Body of pancreas (tissue), 4 donors: ENCODE measurements at regions not wholly inside any gene's neighbourhood (a gene's known extent, or its start where the extent isn't known, plus 50 kb on each side); places are given as distances from the start of the nearest gene placed in this dataset.
"Not testable (repeated sequence)": the region's sequence is repeated elsewhere in the genome, so short reads cannot be mapped to it uniquely, and the experiment has no call there.

Experiments
- POLR2A ChIP-seq, 3 donors: fragments of 450-650 bp; IDR thresholded peaks; one replicate each; pipeline ENCODE4 v1.6.1; 2016; ENCODE audit warnings: antibody characterized with exemption in 3 of 3, mild to moderate bottlenecking in 2 of 3
- TF ChIP-seq, protein P1 (sequence below), 7 experiments: fragments of 450-650 bp in 4 of 7; fragments of 200-600 bp in 3 of 7; sonication (generic) in 3 of 7; IDR thresholded peaks; one replicate each; pipeline ENCODE4 v1.5.1; 2016 to 2019; ENCODE audit warnings: antibody characterized with exemption in 7 of 7

DNA sequence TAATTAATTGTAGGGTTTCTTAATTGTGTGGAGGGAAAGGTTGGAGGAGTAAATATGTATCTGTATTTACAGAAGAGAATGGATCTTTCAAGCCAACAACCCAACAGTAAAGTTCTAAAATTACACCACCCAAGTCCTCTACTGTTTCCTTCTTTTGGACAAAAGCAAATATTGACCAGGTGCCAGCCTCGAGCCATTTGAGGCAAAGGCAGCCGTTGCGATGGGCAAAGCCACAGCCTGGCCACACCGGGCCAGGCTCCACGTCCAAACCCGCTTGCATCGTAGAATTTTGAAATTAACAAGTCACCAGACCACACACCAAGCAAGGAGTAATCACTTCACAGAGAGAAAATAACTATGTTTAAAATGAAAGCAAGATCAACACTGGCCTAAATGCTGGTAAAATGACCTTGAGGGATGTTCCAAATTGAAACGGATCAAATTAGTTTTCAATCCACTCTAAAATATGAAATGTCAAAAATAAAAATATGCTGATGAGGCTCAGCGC lies 331.0 kb downstream of the BCL2L11 start:
- TF ChIP-seq, protein P1, sequence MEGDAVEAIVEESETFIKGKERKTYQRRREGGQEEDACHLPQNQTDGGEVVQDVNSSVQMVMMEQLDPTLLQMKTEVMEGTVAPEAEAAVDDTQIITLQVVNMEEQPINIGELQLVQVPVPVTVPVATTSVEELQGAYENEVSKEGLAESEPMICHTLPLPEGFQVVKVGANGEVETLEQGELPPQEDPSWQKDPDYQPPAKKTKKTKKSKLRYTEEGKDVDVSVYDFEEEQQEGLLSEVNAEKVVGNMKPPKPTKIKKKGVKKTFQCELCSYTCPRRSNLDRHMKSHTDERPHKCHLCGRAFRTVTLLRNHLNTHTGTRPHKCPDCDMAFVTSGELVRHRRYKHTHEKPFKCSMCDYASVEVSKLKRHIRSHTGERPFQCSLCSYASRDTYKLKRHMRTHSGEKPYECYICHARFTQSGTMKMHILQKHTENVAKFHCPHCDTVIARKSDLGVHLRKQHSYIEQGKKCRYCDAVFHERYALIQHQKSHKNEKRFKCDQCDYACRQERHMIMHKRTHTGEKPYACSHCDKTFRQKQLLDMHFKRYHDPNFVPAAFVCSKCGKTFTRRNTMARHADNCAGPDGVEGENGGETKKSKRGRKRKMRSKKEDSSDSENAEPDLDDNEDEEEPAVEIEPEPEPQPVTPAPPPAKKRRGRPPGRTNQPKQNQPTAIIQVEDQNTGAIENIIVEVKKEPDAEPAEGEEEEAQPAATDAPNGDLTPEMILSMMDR (IDR thresholded peaks at IDR 0.05), result not testable (repeated sequence)
- not testable (repeated sequence) for TF ChIP-seq POLR2A (IDR thresholded peaks at IDR 0.05)
